Endodermal cell (in vitro differentiated cells): ENCODE measurements at regions not wholly inside any gene's neighbourhood (a gene's known extent, or its start where the extent isn't known, plus 50 kb on each side); places are given as distances from the start of the nearest gene placed in this dataset.
A peak's percentile ranks its signal among the peaks of the same experiment; 100 is the strongest.

Experiments used
- DNase-seq: peaks from one replicate; pipeline ENCODE4 v3.0.0-alpha.2; 2017
- H3K27ac ChIP-seq: 2 replicates; pipeline ENCODE4 v1.5.1; 2013; ENCODE audit warnings: mild to moderate bottlenecking, low read depth, low read length, moderate library complexity
- H3K27me3 ChIP-seq: 2 replicates; pipeline ENCODE4 v1.6.1; 2013; ENCODE audit warnings: mild to moderate bottlenecking, low read length, moderate library complexity; ENCODE audit not compliant: insufficient read depth, control insufficient read depth, poor library complexity, severe bottlenecking
- H3K36me3 ChIP-seq: 2 replicates; pipeline ENCODE4 v1.7.0; 2013; ENCODE audit warnings: mild to moderate bottlenecking, low read length, moderate library complexity; ENCODE audit not compliant: control insufficient read depth, insufficient read depth
- H3K4me1 ChIP-seq: one replicate; pipeline ENCODE4 v1.7.0; 2013; ENCODE audit warnings: low read length; ENCODE audit not compliant: control insufficient read depth, insufficient read depth
- H3K4me3 ChIP-seq: 2 replicates; pipeline ENCODE4 v1.5.1; 2013; ENCODE audit warnings: mild to moderate bottlenecking, low read length, moderate library complexity
- H3K9ac ChIP-seq: 2 replicates; pipeline ENCODE4 v1.6.1; 2013; ENCODE audit warnings: mild to moderate bottlenecking, low read length, moderate library complexity; ENCODE audit not compliant: poor library complexity, severe bottlenecking; ENCODE audit errors: extremely low read depth
- H3K9me3 ChIP-seq: 2 replicates; pipeline ENCODE4 v1.6.1; 2013; ENCODE audit warnings: mild to moderate bottlenecking, low read length, moderate library complexity; ENCODE audit not compliant: control insufficient read depth
- H3K27ac Mint-ChIP-seq: 2 replicates; pipeline ENCODE4 v1.8.0; 2020; ENCODE audit warnings: mixed read lengths
- H3K27me3 Mint-ChIP-seq: 2 replicates; pipeline ENCODE4 v1.8.0; 2021; ENCODE audit warnings: mild to moderate bottlenecking, mixed read lengths; ENCODE audit not compliant: insufficient read depth
- H3K36me3 Mint-ChIP-seq: 2 replicates; pipeline ENCODE4 v1.8.0; 2020; ENCODE audit warnings: low read depth, mixed read lengths
- H3K4me1 Mint-ChIP-seq: 2 replicates; pipeline ENCODE4 v1.8.0; 2020; ENCODE audit warnings: mixed read lengths
- H3K4me3 Mint-ChIP-seq: 2 replicates; pipeline ENCODE4 v1.8.0; 2020; ENCODE audit warnings: mild to moderate bottlenecking, moderate library complexity, mixed read lengths
- H3K9me3 Mint-ChIP-seq: 2 replicates; pipeline ENCODE4 v1.8.0; 2020; ENCODE audit warnings: mild to moderate bottlenecking, mixed read lengths
- WGBS, 2 experiments: methylation state at CpG; one replicate each; pipeline versions ENCODE4 v1.1.5 to v1.1.7; 2013; ENCODE audit warnings: missing lambda C conversion rate in 2 of 2, mixed read lengths in 1 of 2; ENCODE audit not compliant: insufficient coverage in 1 of 2, insufficient read length in 1 of 2; 5-methylcytosine and 5-hydroxymethylcytosine counted together
- TF ChIP-seq, protein P1 (sequence below): fragments of 200-600 bp; sonication (generic); conservative IDR thresholded peaks from 2 replicates; pipeline ENCODE4 v1.5.0; 2021; ENCODE audit warnings: antibody characterized with exemption, mild to moderate bottlenecking

DNA sequence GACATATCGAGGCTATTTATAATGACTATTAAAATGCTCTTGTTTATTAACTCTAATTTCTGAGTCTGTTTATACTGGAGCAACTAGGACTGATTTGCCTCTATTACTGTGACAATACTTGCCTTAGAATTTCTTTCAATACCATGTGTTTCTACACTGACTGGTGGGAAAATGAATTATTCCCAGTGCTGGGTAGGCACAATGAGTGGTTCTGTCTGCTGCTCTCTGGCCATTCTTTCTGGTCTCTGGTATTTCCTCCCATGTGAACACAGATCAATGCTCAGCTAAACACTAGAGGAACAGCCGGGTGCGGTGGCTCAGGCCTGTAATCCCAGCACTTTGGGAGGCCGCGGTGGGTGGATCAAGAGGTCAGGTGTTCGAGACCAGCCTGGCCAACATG is 390.5 kb downstream of the PRDM2 start:
- H3K4me3 Mint-ChIP-seq, result no peak overlapping the region
- DNase-seq, result no peak

DNA sequence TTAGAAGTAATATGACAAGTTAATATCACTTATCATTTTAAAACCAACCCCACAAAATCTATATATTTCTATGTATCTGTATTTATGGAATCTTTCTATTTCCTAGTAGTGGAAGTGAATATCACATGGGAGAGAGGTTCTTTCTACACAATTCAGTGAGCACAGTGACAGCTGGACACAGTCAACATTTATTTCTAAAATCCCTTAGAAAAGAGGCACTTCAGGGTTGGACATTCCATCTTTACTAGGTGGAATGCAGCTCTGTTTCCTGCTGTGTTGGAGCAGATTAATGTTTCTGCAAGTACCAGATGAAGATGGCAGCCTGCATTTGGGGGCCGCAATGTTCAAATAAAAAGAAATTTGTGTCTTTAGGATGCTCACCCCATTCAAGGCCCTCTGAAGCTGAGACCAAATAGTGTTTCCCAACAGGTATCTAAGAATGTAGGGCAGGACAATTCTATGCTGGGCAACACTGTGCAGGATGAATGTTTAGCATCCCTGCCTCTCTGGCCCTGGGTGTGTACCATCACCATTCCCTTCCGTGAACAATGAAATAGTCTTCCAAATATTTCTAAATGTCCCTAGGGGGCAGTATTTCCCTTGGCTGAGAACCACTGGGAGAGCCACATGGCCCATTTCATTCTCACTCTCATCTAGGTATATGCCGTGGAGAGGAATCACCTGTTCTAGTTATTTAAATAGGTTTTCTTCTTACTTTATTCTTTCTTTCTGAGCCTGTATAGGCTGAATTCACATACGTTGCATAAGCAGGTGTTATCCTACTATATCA is 394.8 kb downstream of the PRDM2 start:
- H3K36me3 ChIP-seq, result no peaks in the 10 kb centered on the region
- Mint-ChIP-seq H3K4me3 (no peak overlapping the region), H3K36me3 (no peaks in the 10 kb centered on the region), H3K9me3 (peaks cover 14% of the 10 kb centered on the region), H3K27me3 (peaks cover 23% of the 10 kb centered on the region), H3K27ac (no peak overlapping the region), H3K4me1 (peaks cover 9% of the 10 kb centered on the region)
- H3K9ac ChIP-seq, result no peak overlapping the region
- peaks cover 23% of the 10 kb centered on the region for H3K27me3 ChIP-seq
- H3K4me1 ChIP-seq, result no peaks in the 10 kb centered on the region
- TF ChIP-seq, protein P1, sequence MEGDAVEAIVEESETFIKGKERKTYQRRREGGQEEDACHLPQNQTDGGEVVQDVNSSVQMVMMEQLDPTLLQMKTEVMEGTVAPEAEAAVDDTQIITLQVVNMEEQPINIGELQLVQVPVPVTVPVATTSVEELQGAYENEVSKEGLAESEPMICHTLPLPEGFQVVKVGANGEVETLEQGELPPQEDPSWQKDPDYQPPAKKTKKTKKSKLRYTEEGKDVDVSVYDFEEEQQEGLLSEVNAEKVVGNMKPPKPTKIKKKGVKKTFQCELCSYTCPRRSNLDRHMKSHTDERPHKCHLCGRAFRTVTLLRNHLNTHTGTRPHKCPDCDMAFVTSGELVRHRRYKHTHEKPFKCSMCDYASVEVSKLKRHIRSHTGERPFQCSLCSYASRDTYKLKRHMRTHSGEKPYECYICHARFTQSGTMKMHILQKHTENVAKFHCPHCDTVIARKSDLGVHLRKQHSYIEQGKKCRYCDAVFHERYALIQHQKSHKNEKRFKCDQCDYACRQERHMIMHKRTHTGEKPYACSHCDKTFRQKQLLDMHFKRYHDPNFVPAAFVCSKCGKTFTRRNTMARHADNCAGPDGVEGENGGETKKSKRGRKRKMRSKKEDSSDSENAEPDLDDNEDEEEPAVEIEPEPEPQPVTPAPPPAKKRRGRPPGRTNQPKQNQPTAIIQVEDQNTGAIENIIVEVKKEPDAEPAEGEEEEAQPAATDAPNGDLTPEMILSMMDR, result peak; percentile 81
- no peak overlapping the region for H3K27ac ChIP-seq
- no peak for DNase-seq
- no peak overlapping the region for H3K4me3 ChIP-seq
- H3K9me3 ChIP-seq, result peaks cover 5% of the 10 kb centered on the region
- 69 to 100% methylated on average over 1 to 4 of the region's 4 CpGs for WGBS, 2 experiments

More for the DNA sequence above, 390.5 kb downstream of the PRDM2 start:
- Mint-ChIP-seq H3K4me1 (no peaks in the 10 kb centered on the region), H3K9me3 (peaks cover 20% of the 10 kb centered on the region), H3K27ac (no peak overlapping the region), H3K27me3 (peaks cover 8% of the 10 kb centered on the region), H3K36me3 (no peaks in the 10 kb centered on the region)
- 97% methylated on average over 6 of the region's 6 CpGs; no CpG with 5 or more reads in 1 of the 2 experiments for WGBS, 2 experiments
- Histone ChIP-seq H3K36me3 (no peaks in the 10 kb centered on the region), H3K4me1 (no peaks in the 10 kb centered on the region), H3K9me3 (peaks cover 11% of the 10 kb centered on the region), H3K27me3 (no peaks in the 10 kb centered on the region), H3K4me3 (no peak overlapping the region), H3K9ac (no peak overlapping the region), H3K27ac (no peak overlapping the region)
- TF ChIP-seq, protein P1, result no peak

DNA sequence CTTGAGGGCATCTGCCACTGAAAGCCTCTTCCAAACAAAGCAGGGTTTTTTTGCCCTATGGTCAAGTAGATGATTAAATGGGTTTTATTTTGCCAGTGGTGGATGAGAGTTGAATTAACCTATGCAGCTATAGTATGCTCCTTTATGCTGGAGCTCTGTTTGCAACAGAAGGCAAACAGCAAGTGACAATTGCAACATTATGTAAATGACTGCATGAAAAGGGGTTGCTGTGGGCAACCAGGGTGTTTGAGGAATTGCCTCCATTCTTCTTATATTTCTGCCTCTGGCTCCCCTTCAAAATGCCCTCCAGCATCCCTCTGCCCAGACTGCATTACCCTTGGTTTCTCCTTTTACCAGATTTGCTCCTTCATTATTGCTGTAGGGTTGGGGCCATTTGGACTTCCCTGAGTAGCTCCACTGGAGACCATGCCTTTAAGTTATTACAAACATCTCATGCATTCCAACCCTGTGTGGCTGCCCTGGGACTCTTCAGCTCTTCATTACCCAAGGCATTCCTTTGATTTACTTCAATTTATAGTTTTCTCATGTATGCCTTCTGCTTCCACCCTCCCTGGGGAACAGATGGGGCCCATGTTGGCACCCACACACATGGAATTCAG is 398.4 kb downstream of the PRDM2 start:
- H3K9me3 ChIP-seq, result no peaks in the 10 kb centered on the region
- Mint-ChIP-seq H3K27me3 (peaks cover 19% of the 10 kb centered on the region), H3K4me3 (no peak overlapping the region), H3K27ac (no peak overlapping the region), H3K4me1 (peaks cover 14% of the 10 kb centered on the region), H3K9me3 (no peaks in the 10 kb centered on the region), H3K36me3 (no peaks in the 10 kb centered on the region)
- no peak for DNase-seq
- H3K4me1 ChIP-seq, result no peaks in the 10 kb centered on the region
- peaks cover 32% of the 10 kb centered on the region for H3K27me3 ChIP-seq
- no peaks in the 10 kb centered on the region for H3K36me3 ChIP-seq
- TF ChIP-seq, protein P1, result no peak
- no peak overlapping the region for H3K27ac ChIP-seq
- H3K4me3 ChIP-seq, result no peak overlapping the region
- no peak overlapping the region for H3K9ac ChIP-seq
